GM10266 (cell line): ENCODE measurements at regions not wholly inside any gene's neighbourhood (a gene's known extent, or its start where the extent isn't known, plus 50 kb on each side); places are given as distances from the start of the nearest gene placed in this dataset.
"Not testable (repeated sequence)": the region's sequence is repeated elsewhere in the genome, so short reads cannot be mapped to it uniquely, and the experiment has no call there.

Source experiments
- DNase-seq: peaks from one replicate; pipeline ENCODE4 v3.0.0; 2012; ENCODE audit errors: extremely low spot score
- CTCF ChIP-seq: IDR thresholded peaks from 2 replicates; pipeline ENCODE4 v1.5.1; 2012; ENCODE audit warnings: mild to moderate bottlenecking, low read depth; ENCODE audit not compliant: control insufficient read depth, insufficient read depth; ENCODE audit errors: missing control alignments

- no peak for DNase-seq
- no peak for TF ChIP-seq CTCF
These were observed 1634.9 kb upstream of the NUDT12 start for GRCh38 chr5:105197531-105197930.

GRCh38 chr5:105195765-105196164 lies 1633.2 kb upstream of the NUDT12 start:
- DNase-seq = no peak
- no peak for TF ChIP-seq CTCF

- TF ChIP-seq CTCF = no peak
- no peak for DNase-seq
These were observed 1610.3 kb upstream of the NUDT12 start for GRCh38 chr5:105172918-105173317.

GRCh38 chr5:105168806-105169205 lies 1606.2 kb upstream of the NUDT12 start:
- no peak for TF ChIP-seq CTCF
- DNase-seq = no peak

GRCh38 chr5:105167092-105167491 lies 1604.5 kb upstream of the NUDT12 start:
- DNase-seq = no peak
- TF ChIP-seq CTCF = no peak

GRCh38 chr5:105163547-105163946 lies 1601.0 kb upstream of the NUDT12 start:
- no peak for DNase-seq
- TF ChIP-seq CTCF = no peak

GRCh38 chr5:105162557-105162956 lies 1600.0 kb upstream of the NUDT12 start:
- DNase-seq = not testable (repeated sequence)

- TF ChIP-seq CTCF = no peak
These were observed 1595.9 kb upstream of the NUDT12 start for GRCh38 chr5:105158526-105158925.

More at GRCh38 chr5:105158526-105158925, 1595.9 kb upstream of the NUDT12 start:
- no peak for DNase-seq
